ENCODE measurements at regions not wholly inside any gene's neighbourhood (a gene's known extent, or its start where the extent isn't known, plus 50 kb on each side); places are given as distances from the start of the nearest gene placed in this dataset.

DNA sequence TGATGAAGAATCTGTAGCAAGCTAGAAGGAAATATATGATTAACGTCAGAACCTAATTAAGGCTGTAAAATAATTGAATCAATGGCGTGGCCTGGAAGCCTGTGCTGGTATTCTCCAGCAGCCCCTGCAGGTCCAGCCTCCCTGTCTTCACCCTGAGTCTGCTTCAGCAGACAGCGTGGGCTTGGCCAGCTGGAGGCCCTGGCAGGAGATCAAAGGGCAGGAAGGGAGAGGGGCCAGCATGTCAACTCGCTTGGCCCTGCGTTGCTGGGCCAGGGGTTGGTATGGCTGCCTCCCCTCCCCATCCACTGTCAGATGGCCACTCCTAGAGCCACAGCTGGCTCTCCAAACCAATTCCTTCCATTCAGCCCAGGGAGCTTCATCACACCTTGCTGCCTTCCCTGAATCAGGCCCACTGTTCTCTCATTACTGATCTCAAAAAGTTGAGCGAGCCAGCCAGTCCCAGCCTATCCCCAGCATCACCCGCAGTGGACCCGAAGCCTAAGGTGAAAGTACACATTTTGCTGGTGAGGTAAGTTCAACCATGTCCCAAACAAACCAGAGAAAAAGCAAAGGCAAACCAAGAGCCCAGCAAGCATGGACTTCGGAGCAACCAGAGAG lies 228.4 kb upstream of the AGAP1 start:
- no peak for DNase-seq

DNA sequence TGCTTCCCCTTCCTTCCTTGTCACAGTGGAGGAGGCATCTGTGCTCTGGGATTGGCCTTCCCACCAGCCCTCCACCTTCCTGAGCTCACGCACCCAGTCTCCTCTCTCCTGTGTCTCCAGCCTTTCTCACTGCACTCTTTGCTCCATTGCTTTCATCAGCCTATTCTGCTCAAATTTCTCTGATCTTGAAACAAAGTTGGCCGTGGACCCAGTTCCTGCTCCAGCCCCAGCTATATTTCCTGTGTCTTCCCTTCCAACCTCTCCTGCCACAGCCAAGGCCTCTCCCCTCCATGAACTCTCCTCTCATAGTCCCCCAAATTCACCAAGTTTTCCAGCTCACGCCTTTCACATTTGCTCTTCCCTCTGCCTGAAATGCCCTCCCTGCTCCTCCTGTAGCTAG lies 226.6 kb upstream of the AGAP1 start:
- DNase-seq, result no peak

DNA sequence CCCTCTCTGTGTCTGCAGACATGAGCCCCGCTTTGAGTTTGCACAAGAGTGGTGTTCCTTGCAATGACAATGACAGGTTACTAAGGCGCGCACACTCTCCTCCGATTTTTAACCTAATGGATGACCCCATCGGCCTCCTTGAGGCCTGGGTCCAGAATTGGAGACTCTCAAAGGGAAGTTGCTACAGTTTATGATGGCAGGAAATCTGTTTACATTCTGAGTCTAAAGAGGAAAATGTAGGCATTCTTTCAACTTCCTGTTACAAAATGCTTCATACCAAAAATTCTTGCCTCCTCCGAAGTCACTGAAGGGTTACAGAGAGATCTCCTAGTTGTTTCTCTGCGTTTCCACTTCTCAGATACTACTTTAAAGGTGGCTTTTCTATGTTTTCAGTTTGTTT lies 225.3 kb upstream of the AGAP1 start:
- no peak for DNase-seq

DNA sequence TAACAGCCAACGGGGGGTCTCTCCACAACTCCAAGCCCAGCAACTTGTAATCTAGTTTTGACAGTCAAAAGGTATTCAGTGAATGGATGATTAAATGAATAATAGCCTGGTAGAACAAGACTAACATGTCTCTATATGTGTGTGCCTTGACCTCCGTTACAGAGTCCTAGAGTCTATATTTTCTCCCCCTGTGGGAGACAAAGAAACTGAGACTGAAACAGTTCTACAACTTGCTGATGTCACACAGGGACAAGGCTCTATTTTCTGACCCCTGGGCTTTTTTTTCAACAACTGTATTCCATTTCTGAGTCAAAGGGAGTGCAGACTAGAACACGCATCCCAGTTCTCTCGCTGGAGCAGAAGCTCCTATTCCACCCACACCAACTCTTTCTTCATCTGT lies 223.6 kb upstream of the AGAP1 start:
- no peak for DNase-seq

DNA sequence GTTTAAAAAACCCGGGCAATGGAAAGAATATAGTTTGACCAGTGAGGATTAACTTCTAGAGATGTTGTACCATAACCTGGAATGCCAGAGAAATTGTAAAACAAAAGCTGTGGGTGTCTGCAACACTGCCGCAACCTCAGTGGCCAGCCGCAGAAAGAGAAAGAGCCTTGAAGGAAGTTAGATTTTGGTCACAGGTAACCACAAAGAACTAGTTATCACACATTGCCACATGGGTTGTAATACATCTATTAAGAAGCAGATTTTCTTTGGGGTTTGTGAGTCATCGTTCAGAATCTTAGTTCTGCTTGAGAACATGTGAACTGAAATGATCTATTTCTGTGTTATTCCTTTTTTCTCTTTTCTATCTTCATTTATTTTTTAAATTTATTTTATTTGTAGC lies 222.9 kb upstream of the AGAP1 start:
- DNase-seq, result no peak

DNA sequence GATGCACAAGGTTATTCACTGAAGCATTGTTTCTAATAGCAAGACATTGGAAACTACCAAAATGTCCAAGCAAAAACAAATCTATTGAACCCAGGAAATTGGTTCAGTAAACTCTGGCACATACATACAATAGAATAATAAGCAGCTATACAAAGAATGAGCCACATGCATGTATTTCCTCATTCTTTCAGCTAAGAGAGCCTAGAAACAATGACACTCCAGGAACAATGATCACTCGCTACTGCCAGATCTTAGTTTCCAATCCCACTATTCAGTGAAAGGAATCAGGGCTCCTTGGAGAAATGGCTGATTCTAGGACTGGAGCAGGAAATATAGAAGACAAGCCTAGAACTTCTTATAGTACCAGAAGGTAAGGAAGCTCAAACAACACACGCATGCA lies 221.9 kb upstream of the AGAP1 start:
- DNase-seq, result no peak

DNA sequence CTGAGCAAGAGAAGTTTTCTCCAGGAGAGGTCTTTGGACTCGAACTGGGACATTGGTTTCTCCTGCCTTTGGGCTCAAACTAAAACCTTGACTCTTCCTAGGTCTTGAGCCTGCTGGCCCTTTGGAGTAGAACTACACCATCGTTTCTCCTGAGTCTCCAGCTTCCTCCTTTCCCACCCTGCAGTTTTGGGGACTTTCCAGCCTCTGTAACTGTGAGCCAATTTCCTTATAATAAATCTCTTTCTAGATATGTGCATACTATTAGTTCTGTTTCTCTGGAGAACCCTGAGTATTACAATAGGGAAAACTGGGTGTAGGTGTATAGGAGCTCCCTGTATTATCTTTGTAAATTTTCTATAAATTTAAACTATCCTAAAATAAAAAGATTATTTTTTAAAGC lies 219.8 kb upstream of the AGAP1 start:
- DNase-seq, result no peak

DNA sequence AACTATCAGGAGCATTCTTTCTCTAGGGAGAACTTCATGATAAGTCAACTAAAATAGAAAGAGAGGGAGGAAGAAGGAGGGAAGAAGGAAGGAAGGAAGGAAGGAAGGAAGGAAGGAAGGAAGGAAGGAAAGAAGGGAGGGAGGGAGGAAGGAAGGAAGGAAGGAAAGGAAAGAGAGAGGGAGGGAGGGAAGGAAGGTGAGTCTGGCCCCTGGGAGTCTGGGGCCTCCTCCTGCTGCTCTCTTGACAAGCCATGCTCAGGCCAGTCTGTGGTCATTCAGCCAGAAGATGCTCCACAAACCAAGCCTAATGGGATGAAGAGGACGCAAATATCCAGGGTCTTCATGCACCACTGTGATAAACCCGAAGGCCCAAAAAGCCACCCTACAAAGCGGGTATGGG lies 216.4 kb upstream of the AGAP1 start:
- DNase-seq, result no peak

DNA sequence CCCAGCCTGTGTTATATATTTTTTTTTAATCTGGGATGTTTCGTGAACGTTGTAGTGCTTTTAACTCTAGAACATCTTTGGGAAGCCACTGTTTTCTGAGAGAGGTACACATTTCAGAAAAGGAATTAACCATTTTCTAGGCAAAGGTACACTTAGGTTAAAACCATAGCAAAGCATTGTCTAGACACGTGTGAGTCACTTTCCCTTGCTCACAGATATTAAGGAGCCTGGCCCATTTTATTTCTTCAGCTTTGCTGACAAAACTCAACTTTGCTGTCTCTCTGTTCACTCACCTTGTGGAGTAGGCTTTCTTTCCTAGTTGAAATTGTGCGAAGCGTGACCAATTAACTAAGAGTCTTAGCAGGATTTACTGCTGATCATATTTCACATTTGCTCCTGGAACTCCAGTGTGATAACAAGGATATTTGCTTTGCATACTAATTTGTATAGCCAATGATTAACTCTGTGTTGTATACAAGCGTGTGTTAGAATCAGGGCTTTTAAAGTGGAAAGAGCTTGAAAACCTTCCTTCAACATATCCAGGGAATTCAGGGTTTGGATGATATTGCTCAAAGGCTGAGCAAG lies 215.0 kb upstream of the AGAP1 start:
- DNase-seq, result no peak

DNA sequence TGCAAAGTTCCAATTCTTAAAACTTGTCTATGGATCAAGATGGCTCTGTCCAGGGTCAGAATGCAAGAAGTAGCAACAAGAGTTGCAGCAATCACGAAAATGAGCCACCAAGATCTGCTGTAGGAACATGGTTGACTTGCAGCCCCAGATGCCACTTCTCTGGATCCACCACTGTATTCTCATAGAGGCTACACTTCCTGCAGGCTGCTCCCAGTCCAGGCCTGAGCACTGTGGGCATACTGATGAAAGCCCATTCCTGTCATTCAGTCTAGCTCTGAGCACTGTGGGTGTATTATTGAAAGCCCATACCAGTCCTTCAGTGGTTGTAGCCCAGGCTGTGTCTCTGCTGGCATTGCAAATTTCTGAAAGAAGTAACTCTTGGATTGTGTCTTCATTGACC lies 213.9 kb upstream of the AGAP1 start:
- no peak for DNase-seq

DNA sequence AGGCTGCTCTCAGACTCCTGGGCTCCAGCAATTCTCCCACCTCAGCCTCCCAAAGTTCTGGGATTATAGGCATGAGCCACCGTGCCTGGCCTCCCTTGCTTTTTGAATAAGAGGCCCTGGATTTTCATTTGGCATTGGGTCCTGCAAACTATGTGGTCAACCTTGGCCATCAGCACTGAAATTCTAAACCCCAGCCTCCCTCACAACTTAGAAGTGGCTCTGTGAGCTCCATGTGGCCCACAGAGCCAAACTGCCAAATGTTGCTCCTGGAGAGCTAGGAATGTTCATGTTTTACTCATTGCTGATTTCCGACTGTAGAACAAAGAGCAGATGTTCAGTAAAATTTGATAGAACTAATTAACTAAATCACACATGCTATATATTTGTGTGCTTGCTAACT lies 210.6 kb upstream of the AGAP1 start:
- no peak for DNase-seq

DNA sequence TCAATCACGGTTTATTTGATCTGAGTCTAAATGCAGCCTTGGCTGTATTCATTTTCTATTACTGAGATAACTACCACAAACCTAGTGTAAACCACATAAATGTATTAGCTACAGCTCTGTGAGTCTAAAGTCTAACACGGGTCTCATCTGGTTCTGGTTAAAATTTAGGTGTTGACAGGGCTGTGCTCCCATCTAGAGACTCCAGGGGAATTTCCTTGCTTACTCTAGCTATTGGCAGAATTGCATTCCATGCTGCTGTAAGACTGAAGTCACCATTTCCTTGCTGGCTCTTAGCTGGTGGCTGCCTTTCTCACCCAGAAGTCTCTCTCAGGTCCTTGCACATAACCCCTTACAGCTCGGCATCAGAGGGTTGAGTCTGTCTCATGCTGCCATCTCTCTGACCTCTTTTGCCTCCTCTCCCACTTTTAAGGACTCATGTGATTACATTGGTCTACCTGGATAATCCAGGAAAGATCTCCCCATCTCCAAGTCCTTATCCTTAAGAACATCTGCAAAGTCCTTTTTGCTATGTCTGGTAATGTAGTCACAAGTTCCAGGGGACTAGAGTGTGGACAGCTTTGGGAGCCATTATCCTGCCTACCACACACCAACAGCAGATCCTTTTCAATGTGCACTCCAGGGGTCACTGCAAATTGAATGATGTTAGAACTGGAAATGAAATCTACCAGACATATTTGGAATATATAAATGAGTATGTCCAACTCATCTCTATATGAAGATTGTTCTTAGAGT lies 207.0 kb upstream of the AGAP1 start:
- peak; percentile 25 for DNase-seq

DNA sequence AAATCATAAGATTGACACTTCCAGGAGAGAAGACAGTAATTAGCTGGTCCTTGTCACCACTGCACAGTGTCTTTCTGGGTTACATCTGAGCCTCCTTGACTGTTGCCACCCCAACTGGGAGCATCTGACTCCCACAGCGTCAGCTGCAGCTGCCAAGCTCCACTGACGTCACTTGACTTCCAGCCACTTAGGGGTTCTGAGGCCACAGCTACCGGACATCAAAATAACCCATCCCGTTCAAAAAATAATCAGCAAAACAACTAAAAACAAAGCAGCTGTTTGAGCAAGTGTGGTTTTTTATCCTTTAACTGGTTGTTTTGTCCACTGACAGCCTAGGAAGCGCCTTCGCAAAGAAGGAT lies 206.5 kb upstream of the AGAP1 start:
- peak; percentile 25 for DNase-seq

DNA sequence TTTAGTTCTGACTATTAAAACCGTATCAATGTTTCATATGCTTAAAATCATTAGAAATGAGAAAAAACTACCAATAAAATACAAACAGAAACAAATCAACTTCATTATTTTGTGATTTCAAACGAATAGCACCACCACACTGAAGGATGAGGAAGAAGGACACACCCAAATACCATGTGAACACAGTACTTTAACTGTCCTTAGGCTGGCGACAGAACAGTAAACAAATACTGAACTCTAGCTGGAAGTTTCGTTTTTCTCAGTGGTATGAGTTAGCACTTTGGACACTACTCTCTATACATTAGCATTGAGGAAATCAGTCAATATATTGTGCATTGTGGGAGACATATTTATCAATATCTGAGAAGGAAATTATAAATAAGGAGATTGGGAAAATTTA lies 202.4 kb upstream of the AGAP1 start:
- DNase-seq, result no peak

DNA sequence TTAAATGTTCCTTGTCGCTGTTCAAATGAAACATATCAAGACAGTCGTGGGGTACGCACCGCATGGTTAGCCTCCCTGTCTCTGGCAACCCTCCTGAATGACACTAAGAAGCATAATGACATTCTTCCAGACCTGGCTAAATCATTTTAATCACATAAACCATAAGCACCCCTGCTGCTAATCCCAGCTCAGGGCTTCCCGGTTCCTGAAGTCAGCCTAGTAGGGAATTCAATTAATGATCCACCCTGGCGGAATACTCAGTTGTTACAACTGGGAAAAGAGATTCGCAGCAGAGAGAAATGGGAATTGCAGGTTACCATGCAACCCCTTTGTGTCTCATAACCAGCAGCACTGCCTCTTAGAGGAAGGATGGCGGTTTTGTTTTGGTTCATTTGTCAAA lies 200.8 kb upstream of the AGAP1 start:
- no peak for DNase-seq

DNA sequence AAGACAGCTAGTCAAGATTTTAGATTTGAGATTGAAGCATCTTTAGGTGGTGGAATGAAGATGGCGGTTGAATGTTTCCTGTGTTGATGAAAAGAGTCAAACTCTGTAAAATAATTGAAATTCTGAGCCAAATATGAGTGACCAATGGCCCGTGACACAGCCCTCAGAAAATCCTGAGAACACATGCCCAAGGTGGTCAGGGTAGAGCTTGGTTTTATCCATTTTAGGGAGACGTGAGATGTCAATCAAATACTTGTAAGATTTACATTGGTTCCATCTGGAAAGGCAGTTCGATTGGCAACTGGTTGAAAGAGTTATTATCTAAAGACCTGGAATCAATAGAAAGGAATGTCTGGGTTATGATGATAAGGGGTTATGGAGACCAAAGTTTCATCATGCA lies 198.0 kb upstream of the AGAP1 start:
- no peak for DNase-seq

DNA sequence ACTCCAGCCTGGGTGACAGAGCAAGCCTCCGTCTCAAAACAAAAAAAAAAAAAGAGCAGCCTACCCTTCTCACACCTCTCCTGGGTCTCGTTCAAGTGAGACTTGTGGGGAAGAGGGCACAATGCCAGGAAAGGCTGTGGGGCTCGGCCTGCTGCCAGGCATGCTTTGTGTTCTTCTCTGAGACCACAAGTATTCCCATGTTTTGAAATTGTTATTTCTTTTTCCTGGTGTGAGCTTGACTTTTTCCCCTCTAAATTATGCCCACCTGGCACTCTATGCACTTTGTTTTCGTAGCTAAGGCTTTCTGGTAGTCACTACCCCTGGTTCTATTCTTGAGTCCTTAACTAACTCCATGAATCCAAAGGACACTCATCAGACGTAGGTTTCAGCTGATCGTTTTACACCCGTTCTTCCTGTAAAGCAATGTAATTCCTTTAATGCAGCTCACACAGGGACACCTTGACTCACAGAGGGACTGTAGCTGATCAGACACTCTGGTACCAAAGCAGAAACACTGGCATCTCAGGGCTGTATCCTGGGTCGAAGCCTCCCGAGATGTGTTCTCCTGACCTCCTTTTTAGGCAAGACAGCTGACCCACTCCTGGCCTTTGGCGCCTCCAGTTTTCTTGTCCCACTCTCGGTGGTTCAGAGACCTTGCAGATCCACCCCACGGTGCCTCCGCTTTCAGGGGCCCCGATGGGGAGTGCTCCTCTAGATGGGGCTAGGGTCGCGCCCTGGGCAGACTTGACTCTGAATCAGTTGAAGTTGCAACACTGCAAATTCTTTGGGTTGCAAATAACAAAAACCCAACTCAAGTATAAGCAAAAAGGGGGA lies 193.3 kb upstream of the AGAP1 start:
- DNase-seq, result no peak

DNA sequence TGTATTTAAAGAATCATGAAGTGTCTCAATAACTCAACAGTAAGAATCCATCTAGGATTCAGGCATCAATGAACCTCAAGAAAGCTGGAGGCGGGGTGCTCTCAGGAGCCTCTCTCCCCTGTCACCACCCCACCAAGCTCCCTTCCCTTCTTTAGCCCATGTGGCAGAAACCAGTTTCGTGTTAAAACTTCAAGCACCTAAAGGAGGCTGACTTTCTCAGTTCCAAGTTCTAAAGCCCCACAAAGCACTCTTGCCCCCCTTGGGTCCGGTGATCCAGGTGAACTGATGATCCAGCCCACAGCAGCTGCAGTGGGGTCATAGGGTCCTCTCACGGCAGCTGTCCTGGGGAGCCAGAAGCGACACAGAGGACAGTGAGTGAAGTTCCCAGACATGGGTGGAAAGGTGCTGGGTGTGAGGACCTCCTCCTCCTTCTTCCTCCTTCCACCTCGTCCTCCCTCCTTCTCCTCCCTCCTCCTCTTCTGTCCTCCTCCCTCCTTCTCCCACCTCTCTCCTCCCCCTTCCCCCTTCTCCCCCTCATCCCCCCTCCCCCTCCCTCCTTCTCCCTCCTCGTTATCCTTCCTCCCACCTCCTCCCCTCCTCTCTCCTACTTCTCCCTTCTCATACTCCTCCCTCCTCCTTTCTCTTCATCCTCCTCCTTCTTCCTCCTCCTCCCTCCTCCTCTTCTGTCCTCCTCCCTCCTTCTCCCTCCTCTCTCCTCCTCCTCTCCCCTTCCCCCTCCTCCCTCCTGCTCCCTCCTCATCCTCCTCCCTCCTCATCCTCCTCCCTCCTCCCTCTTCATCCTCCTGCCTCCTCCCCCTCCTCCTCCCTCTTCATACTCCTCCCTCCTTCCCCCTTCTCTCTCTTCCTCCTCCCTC lies 192.4 kb upstream of the AGAP1 start:
- no peak for DNase-seq

DNA sequence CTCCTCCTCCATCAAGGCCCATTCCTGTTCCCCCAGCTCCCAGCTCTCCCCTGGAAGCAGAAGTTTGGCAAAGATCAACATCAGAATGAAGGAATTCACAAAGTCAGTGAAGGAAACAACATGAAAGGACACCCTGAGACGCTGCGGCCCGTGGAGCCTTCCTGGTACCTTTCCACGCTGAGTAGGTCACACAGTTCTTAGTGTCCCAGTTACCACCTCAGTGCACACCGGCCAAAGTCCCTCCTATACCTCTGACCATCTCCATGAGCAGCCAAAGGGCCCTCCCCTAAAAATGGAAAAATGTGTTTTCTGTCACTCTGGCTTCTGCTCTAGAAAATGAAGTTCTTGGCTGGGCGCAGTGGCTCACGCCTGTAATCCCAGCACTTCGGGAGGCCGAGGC lies 191.6 kb upstream of the AGAP1 start:
- DNase-seq, result no peak

DNA sequence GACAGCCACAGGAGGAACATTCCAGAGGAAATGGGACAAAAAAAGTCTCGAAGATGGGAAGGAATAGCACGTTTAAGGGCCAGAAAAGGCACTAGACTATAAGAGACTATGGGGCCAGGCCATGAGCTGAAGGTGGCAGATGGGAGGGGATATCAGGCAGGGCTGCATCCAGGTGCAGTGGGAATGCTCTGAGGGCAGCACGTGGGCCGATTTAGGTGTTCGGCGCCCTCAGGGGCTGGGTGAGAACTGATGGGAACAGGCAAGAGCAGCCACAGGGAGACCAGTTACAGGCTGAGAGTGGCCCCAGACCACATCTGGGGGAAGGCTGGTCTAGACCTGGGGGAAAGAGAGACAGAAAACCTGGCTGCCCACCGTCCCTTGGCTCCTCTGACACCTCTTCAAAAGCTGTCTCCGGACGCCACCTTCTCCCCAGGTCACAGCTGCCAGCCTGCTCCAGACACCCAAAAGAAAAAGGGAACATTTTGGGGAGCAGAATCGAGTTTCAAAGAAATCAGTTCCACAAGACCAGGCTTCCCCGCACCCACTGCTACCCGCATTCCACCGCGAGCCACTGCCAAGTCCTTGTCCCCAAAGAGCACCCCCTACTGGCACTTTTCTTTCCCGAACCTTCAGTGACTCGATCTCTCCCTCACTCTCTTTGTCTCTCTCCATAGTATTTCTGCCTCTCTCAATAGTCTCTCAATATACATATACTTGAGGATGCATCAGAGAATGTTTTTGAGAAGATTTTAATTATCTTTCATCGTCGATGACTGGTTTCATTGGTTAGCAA lies 190.1 kb upstream of the AGAP1 start:
- no peak for DNase-seq

DNA sequence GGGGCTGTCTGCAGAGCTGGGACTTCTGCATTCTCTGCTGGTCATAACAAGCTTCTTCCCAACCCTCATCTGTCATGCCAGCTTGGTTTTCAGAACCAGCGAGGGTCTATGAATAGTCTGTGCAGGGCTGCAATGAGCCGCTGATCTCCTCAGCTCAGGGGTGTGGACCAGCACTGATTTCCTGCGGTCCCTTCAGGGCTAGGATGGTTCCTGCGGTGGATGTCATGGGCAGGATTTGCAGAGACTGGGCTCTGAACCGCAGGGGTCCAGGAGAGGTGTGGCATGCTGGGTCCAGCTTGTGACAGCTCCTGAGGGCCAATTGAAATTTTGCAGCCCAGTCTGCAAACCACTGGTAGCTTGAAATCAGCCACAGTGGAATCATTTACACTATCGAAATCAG lies 188.2 kb upstream of the AGAP1 start:
- no peak for DNase-seq

DNA sequence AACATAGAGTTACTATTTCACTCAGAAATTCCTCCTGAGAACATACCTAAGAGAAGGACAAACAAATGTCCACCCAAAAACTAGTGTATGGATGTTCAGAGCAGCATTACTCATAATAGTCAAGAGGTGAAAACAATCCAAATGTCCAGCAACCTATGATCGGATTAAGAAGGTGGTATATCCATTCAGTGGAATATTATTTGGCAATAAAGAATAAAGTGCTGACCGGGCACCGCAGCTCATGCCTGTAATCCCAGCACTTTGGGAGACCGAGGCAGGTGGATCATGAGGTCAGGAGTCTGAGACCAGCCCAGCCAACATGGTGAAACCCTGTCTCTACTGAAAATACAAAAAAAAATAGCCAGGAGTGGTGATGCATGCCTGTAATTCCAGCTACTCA lies 182.8 kb upstream of the AGAP1 start:
- DNase-seq, result no peak
